HL-60 (cell line): ENCODE measurements at regions not wholly inside any gene's neighbourhood (a gene's known extent, or its start where the extent isn't known, plus 50 kb on each side); places are given as distances from the start of the nearest gene placed in this dataset.

Experiments
- CTCF ChIP-seq: IDR thresholded peaks from one replicate; pipeline ENCODE4 v1.5.1; 2011; ENCODE audit warnings: low read length, control low read depth, inconsistent platforms; ENCODE audit not compliant: insufficient read depth
- POLR2AphosphoS5 ChIP-seq: IDR thresholded peaks from 2 replicates; pipeline ENCODE4 v1.6.1; 2012; ENCODE audit warnings: low read depth
- REST ChIP-seq: IDR thresholded peaks from 2 replicates; pipeline ENCODE4 v1.6.1; 2012; ENCODE audit warnings: low read depth; ENCODE audit not compliant: insufficient replicate concordance

DNA sequence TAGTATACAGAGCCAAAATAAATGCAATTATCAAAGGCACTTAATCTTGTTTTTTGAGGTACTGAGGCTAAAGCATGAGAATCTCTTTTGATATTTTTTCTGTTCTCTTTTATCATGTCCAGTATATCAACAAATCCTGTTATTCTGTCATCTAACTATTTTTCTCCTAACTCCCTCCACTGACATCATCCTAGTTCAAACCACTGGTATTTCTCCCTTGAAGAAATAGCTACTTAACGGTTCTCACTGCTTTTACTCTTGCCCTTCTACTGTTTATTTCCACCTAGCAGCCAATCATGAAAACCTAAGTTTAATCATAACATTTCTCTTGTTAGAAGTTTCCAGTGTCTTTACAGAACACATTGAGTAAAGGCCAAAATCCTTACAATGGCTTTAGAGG lies 317.6 kb downstream of the GPD2 start:
- no peak for TF ChIP-seq CTCF
- no peak for TF ChIP-seq REST
- TF ChIP-seq POLR2AphosphoS5 = no peak
